Psoas muscle (tissue), 7 donors: ENCODE measurements at regions not wholly inside any gene's neighbourhood (a gene's known extent, or its start where the extent isn't known, plus 50 kb on each side); places are given as distances from the start of the nearest gene placed in this dataset.

Experiments
- ATAC-seq, 4 donors: fragments of 200-7000 bp; cut with Tn5 transposase; one replicate each; pipeline ENCODE4 v1.9.1; 2020; ENCODE audit warnings: moderate library complexity in 3 of 4, mild to moderate bottlenecking in 2 of 4
- DNase-seq, 2 donors: peaks; one replicate each; pipeline ENCODE4 v3.0.0-alpha.2; 2020
- H3K27ac ChIP-seq: fragments of 200-600 bp; one replicate; pipeline ENCODE4 v1.8.0; 2022
- H3K27me3 ChIP-seq, 3 donors: fragments of 200-600 bp in 1 of 3; one replicate each; pipeline versions ENCODE4 v1.6.1 to v1.8.0; 2013 to 2022; ENCODE audit warnings: low read length in 2 of 3, mild to moderate bottlenecking in 2 of 3, moderate library complexity in 1 of 3; ENCODE audit not compliant: insufficient read depth in 3 of 3
- H3K36me3 ChIP-seq, 2 donors: fragments of 200-600 bp in 1 of 2; one replicate each; pipeline versions ENCODE4 v1.6.1 to v1.8.0; 2013 to 2022; ENCODE audit warnings: low read depth in 1 of 2, mild to moderate bottlenecking in 1 of 2, moderate library complexity in 1 of 2; ENCODE audit not compliant: insufficient read depth in 1 of 2
- H3K4me1 ChIP-seq: fragments of 200-600 bp; one replicate; pipeline ENCODE4 v1.8.0; 2022
- H3K4me3 ChIP-seq: fragments of 200-600 bp; one replicate; pipeline ENCODE4 v1.8.0; 2022; ENCODE audit warnings: mild to moderate bottlenecking
- H3K9me3 ChIP-seq: fragments of 200-600 bp; one replicate; pipeline ENCODE4 v1.8.0; 2022
- CTCF ChIP-seq: fragments of 200-600 bp; IDR thresholded peaks from one replicate; pipeline ENCODE4 v1.8.0; 2022; ENCODE audit warnings: antibody characterized with exemption
- WGBS, 3 donors: extraction: QIAGEN DNeasy Blood & Tissue Kit; methylation state at CpG; one replicate each; pipeline versions ENCODE4 v1.1.6 to v1.1.7; 2013; 5-methylcytosine and 5-hydroxymethylcytosine counted together
- intact Hi-C, 2 donors: fragments of 100-400 bp; cut with DNase I; formaldehyde crosslinking; loops; one replicate each; pipeline versions ENCODE4 v1.11.0 to v1.14.2; 2022
- donor health status: healthy with polysubstance abuse.
- donor health status: DM: no; HTN: no; CAD: no; lungs with moderate emphysema.
- donor health status: Bipolar disorder and iron deficiency.
- donor health status: healthy.
- donor health status: DM: yes; HTN: yes; CAD: no.
- donor health status: DM: no; HTN: no; CAD: no.
- donor health status: DM: yes; HTN: yes; CAD: no.

- Histone ChIP-seq H3K36me3 (peaks cover 2 to 13% of the 10 kb centered on the region in 2 donors), H3K27me3 (no peaks in the 10 kb centered on the region), H3K9me3 (no peaks in the 10 kb centered on the region), H3K4me1 (peaks cover 65% of the 10 kb centered on the region), H3K27ac (peak overlapping the region; percentile 94), H3K4me3 (peak overlapping the region; percentile 70)
- intact Hi-C loops, result no loop called here
- ATAC-seq (peak; percentile 21 to 62 (median 49)), DNase-seq (no peak)
- TF ChIP-seq CTCF, result no peak
- WGBS, 3 donors, result 73 to 83% (median 76%) methylated on average over 9 of the region's 9 CpGs
Observed at GRCh38 chr7:130909881-130910672, 176.1 kb upstream of the KLF14 start.

GRCh38 chr7:130910949-130911944 is 177.2 kb upstream of the KLF14 start:
- Histone ChIP-seq H3K9me3 (no peaks in the 10 kb centered on the region), H3K27me3 (no peaks in the 10 kb centered on the region), H3K36me3 (peaks cover 2 to 13% of the 10 kb centered on the region in 2 donors), H3K4me1 (peaks cover 65% of the 10 kb centered on the region), H3K4me3 (peak overlapping the region; percentile 70), H3K27ac (peak overlapping the region; percentile 94)
- DNase-seq (no peak), ATAC-seq (peak; percentile 16 to 32 (median 22))
- 73 to 79% (median 77%) methylated on average over 7 of the region's 7 CpGs for WGBS, 3 donors
- intact Hi-C loops, result no loop called here
- no peak for TF ChIP-seq CTCF

GRCh38 chr7:130912082-130912861 is 178.3 kb upstream of the KLF14 start:
- Histone ChIP-seq H3K27me3 (no peaks in the 10 kb centered on the region), H3K27ac (peak overlapping the region; percentile 94), H3K4me3 (peak overlapping the region; percentile 70), H3K4me1 (peaks cover 72% of the 10 kb centered on the region), H3K36me3 (peaks cover 2 to 13% of the 10 kb centered on the region in 2 donors), H3K9me3 (no peaks in the 10 kb centered on the region)
- 35 to 54% (median 38%) methylated on average over 7 of the region's 7 CpGs for WGBS, 3 donors
- intact Hi-C loops, result no loop called here
- no peak for TF ChIP-seq CTCF
- ATAC-seq, result peak in 2 of 4 donors; percentile 12 to 15
- no peak for DNase-seq

GRCh38 chr7:130912862-130913638 is 179.0 kb upstream of the KLF14 start:
- TF ChIP-seq CTCF, result no peak
- DNase-seq (peak; percentile 82 to 83), ATAC-seq (peak; percentile 56 to 73 (median 63))
- WGBS, 3 donors, result 1 to 6% (median 1%) methylated on average over 18 of the region's 18 CpGs
- Histone ChIP-seq H3K27me3 (no peaks in the 10 kb centered on the region), H3K27ac (peak overlapping the region; percentile 94), H3K36me3 (peaks cover 2 to 13% of the 10 kb centered on the region in 2 donors), H3K4me3 (peak overlapping the region; percentile 70), H3K9me3 (no peaks in the 10 kb centered on the region), H3K4me1 (peaks cover 80% of the 10 kb centered on the region)
- intact Hi-C loops, result no loop called here
